ENCODE measurements at regions not wholly inside any gene's neighbourhood (a gene's known extent, or its start where the extent isn't known, plus 50 kb on each side); places are given as distances from the start of the nearest gene placed in this dataset.

DNA sequence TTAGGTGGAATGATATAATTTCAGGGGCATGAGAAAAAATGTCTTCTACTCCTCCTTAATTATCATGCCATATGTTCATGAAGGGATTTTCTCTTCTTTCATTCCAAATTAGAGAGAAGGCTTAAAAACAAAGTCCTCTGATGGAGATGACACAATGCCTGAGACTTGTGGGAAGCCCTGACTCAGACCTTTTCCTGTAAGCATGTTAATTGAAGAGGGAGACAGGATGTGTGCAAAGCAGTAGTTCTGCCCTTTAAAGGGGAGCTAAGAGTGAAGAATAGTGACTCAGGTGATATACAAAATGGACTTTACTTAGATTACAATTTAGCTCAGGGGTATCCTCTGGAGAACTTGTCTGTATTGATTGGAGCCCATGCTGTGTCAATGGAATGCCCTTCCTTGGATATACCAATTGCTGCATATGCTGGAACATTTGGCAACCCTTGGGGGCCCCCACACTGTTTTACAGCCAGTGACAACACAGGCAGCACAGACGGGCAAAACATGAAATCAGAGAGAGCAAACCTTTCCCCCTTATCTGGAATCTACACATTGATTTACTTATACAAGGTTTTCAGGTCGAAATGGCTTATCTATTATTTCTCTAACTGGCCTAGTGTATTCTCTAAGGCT, 81.3 kb downstream of the IZUMO3 start:
- TF ChIP-seq POLR2A (IDR thresholded peaks at IDR 0.05): no peak
- TF ChIP-seq, protein P1, sequence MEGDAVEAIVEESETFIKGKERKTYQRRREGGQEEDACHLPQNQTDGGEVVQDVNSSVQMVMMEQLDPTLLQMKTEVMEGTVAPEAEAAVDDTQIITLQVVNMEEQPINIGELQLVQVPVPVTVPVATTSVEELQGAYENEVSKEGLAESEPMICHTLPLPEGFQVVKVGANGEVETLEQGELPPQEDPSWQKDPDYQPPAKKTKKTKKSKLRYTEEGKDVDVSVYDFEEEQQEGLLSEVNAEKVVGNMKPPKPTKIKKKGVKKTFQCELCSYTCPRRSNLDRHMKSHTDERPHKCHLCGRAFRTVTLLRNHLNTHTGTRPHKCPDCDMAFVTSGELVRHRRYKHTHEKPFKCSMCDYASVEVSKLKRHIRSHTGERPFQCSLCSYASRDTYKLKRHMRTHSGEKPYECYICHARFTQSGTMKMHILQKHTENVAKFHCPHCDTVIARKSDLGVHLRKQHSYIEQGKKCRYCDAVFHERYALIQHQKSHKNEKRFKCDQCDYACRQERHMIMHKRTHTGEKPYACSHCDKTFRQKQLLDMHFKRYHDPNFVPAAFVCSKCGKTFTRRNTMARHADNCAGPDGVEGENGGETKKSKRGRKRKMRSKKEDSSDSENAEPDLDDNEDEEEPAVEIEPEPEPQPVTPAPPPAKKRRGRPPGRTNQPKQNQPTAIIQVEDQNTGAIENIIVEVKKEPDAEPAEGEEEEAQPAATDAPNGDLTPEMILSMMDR (IDR thresholded peaks at IDR 0.05): no peak

All from esophagus squamous epithelium (tissue), 4 donors.